Activated naive CD4-positive, alpha-beta T cell treated with anti-CD3 and anti-CD28 coated beads for 36 hours (primary cell): ENCODE measurements at regions not wholly inside any gene's neighbourhood (a gene's known extent, or its start where the extent isn't known, plus 50 kb on each side); places are given as distances from the start of the nearest gene placed in this dataset.
"Not testable (repeated sequence)": the region's sequence is repeated elsewhere in the genome, so short reads cannot be mapped to it uniquely, and the experiment has no call there.

ENCODE experiments used
- CTCF ChIA-PET: fragments of 350-600 bp; sonication (Branson Sonifier 250); formaldehyde crosslinking; loops from one replicate; lab custom pipeline; 2021; ENCODE audit warnings: antibody characterized with exemption; lab: Charles Lee
- DNase-seq: peaks from one replicate; pipeline ENCODE4 v3.0.0-alpha.2; 2020
- H3K27ac Mint-ChIP-seq: one replicate; pipeline ENCODE4 v1.8.0; 2021; ENCODE audit warnings: mild to moderate bottlenecking, mixed read lengths
- H3K27me3 Mint-ChIP-seq: one replicate; pipeline ENCODE4 v1.8.0; 2021; ENCODE audit warnings: low read depth, mixed read lengths
- H3K36me3 Mint-ChIP-seq: one replicate; pipeline ENCODE4 v1.8.0; 2021; ENCODE audit warnings: low read depth, mixed read lengths
- H3K4me1 Mint-ChIP-seq: one replicate; pipeline ENCODE4 v1.8.0; 2021; ENCODE audit warnings: low read depth, mixed read lengths
- H3K4me3 Mint-ChIP-seq: one replicate; pipeline ENCODE4 v1.8.0; 2021; ENCODE audit warnings: mild to moderate bottlenecking, moderate library complexity, mixed read lengths
- H3K9me3 Mint-ChIP-seq: one replicate; pipeline ENCODE4 v1.8.0; 2021; ENCODE audit warnings: mixed read lengths
- intact Hi-C: fragments of 100-400 bp; cut with micrococcal nuclease; formaldehyde crosslinking; loops from one replicate; pipeline ENCODE4 v1.15.1; 2023

DNA sequence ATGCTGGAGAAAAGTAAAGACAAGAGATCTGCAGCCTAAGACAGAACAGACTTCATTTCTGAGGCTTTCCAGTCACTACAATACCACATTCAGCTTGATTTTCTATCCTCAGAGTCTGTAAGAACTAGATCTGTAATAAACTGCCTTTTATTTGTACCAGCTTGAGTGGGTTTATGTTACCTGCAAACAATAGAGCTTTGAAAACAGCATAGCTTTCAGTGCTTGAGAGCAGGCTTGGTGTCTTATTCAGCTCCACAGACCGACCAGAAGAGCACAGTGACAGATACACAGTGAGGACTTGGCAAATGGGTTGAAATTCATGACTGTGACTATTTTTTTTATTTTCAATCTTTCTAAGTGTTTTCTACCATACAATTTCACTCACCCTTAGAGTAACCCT lies 207.8 kb upstream of the OTX2 start:
- no peak for DNase-seq
- Mint-ChIP-seq H3K27me3 (peaks cover 2% of the 10 kb centered on the region), H3K9me3 (peaks cover 5% of the 10 kb centered on the region), H3K36me3 (no peaks in the 10 kb centered on the region), H3K4me3 (no peak overlapping the region), H3K4me1 (no peaks in the 10 kb centered on the region), H3K27ac (no peak overlapping the region)
- CTCF ChIA-PET: no interaction called here
- intact Hi-C loops: no loop called here

DNA sequence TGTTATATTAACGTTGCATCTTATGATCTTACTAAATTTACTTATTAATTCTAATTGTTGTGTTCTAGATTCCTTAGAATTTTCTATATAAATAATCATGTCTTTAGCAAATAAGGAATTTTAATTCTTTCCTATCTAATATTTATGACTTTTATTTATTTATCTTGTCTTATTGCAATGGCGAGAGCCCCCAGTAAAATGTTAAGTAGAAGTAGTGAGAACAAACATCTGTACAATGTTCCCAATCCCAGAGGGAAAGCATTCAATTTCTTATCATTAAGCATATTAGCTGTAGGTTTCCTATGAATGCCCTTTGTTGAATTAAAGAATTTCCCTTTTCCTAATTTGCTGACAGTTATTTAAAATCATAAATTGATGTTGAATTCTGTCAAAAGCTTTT lies 203.7 kb upstream of the OTX2 start:
- H3K4me1 Mint-ChIP-seq: no peaks in the 10 kb centered on the region
- no peak overlapping the region for H3K27ac Mint-ChIP-seq
- CTCF ChIA-PET: no interaction called here
- peaks cover 7% of the 10 kb centered on the region for H3K27me3 Mint-ChIP-seq
- no peak overlapping the region for H3K4me3 Mint-ChIP-seq
- intact Hi-C loops: no loop called here
- H3K36me3 Mint-ChIP-seq: no peaks in the 10 kb centered on the region
- DNase-seq: no peak
- H3K9me3 Mint-ChIP-seq: peaks cover 5% of the 10 kb centered on the region

DNA sequence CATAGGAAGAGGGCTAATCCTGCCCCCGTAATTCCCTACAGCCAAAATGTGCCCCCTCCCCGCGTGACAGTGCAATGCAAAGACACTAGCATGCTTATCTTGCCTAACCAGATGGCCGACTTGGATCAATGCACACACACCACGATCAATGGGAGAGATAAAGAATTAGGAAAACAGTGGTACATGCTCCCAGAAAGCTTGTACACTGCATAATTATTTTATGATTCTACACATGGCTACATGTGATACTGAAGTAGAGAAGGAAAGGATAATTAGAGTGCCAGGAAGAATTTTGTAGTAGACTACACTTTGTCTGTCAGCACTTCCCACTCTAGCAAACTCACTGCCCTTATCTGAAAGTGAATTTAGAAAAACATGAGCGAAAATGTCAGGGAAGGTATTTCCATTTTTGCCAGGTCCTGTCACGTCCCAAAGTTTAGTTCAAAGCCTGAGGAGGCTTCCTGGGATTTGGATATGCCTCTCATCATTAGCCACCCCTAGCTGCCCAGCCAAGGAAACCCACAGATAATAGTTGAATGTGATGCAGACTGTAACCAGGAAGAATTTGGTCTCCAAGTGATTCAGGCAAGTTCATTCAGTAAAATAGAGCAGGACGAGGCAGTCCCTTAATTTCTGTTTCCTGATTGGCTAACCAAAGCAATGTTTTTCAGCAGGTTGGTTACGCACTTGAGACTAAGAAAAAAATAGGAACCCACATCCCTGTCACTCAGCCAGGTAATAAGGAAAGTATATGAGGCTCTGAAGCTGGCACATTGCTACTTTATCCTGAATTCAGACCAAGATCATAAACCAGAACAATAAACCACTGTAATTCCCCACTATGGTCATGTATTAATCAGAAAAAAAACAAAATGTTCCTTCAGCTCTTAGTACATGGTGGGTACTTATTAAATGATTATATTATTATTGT lies 199.6 kb upstream of the OTX2 start:
- Mint-ChIP-seq H3K4me3 (no peak overlapping the region), H3K4me1 (no peaks in the 10 kb centered on the region), H3K27ac (no peak overlapping the region), H3K27me3 (peaks cover 19% of the 10 kb centered on the region), H3K9me3 (peaks cover 5% of the 10 kb centered on the region), H3K36me3 (no peaks in the 10 kb centered on the region)
- DNase-seq: no peak
- CTCF ChIA-PET: interaction anchor here (0.7 kb wide), 1 partner anchor 970 kb away, joined by 5 read pairs; no protein-coding TSS in a partner anchor
- intact Hi-C loops: no loop called here

DNA sequence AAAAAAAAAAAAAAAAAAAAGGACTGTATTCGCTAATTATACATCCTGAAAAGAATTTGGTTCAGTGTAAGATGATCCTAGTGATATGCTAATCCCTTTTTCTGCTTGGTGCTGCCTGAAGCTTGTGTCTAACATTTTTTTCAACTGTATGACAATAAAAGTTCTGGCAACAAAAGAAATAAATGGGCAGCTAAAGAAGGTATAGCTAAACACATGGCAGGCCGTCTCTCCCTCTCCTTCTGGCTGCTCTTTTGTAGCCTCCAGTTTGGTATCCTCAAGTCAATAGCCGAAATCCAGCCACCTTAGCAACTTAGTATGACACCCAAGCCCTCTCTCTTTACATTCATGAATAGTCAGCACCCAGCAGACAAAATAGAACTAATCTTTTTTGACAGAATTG lies 198.3 kb upstream of the OTX2 start:
- H3K27ac Mint-ChIP-seq: no peak overlapping the region
- intact Hi-C loops: no loop called here
- H3K9me3 Mint-ChIP-seq: peaks cover 3% of the 10 kb centered on the region
- H3K4me3 Mint-ChIP-seq: no peak overlapping the region
- H3K4me1 Mint-ChIP-seq: no peaks in the 10 kb centered on the region
- CTCF ChIA-PET: no interaction called here
- peaks cover 18% of the 10 kb centered on the region for H3K27me3 Mint-ChIP-seq
- H3K36me3 Mint-ChIP-seq: no peaks in the 10 kb centered on the region
- DNase-seq: no peak

DNA sequence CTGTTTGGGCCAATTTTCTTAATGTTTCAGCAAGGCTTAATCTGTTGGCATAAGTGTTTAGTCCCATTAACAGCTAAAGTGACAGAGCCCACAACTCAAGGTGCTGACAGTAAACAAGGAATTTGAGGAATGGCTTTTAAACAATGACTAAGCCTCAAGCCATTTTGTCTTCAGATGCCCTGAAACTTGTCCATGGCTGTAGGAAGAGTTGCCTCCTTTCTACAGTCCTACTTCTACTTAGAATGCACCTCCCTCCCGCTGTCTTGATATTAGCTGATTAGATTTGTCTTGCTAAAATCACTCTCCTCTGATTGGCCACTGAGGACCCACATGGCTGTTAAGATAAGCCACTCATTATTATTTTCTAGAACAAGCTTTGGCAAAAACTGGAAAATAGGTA lies 188.4 kb upstream of the OTX2 start:
- no peak for DNase-seq
- intact Hi-C loops: no loop called here
- Mint-ChIP-seq H3K27ac (no peak overlapping the region), H3K36me3 (no peaks in the 10 kb centered on the region), H3K4me1 (no peaks in the 10 kb centered on the region), H3K27me3 (peaks cover 13% of the 10 kb centered on the region), H3K4me3 (no peak overlapping the region), H3K9me3 (no peaks in the 10 kb centered on the region)
- CTCF ChIA-PET: no interaction called here

DNA sequence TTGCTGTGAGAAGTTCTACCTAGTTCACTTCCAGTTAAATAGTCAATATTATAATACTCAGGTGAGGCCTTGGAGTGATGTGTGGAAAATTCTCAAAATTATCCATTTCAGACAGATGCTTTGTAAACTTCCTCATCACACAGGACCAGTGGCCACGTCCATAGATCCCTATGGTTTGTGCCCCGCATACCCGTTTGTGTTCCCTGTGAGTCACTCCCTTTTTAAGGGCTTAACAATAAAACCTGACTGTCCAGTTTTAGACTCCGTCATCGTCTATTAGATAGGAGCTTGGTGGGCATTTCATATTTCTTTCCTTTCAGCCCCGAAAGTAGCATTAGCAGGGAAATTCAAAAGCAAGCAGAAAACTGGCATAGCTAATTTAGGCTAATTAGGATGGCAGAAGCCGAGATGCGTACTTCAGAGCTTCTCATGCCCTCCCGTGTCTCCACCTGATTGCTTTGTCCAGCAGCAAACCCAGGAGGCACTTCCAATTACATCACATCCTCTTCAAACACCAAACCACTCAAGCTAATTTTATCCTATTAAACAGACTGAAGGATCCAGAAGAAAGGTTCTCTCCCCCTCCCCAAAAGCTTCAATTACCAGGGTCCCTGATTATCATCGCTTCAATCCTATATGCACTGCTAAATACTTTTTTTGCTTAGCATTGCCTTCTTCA lies 186.6 kb upstream of the OTX2 start:
- Mint-ChIP-seq H3K27ac (no peak overlapping the region), H3K9me3 (no peaks in the 10 kb centered on the region), H3K27me3 (peaks cover 7% of the 10 kb centered on the region), H3K4me3 (no peak overlapping the region), H3K36me3 (no peaks in the 10 kb centered on the region), H3K4me1 (no peaks in the 10 kb centered on the region)
- CTCF ChIA-PET: no interaction called here
- intact Hi-C loops: no loop called here
- no peak for DNase-seq

DNA sequence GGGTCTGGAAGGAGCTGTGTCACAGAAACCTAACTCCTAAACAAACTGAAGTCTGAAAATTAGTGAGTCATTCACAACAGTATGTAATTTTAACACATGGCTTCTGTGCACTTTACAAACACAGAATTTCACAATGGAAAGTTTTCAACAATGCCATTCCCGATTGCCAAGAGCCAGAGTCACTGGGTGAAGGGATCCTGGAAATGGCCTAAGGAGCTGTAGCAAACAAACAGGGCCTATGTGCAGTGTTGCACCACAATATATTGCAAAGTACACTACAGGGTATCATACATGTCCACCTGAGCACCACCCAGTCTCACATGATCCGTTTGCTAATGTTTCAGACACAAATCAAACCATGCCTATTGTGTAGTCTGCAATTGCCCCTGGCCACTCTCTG lies 184.7 kb upstream of the OTX2 start:
- intact Hi-C loops: no loop called here

DNA sequence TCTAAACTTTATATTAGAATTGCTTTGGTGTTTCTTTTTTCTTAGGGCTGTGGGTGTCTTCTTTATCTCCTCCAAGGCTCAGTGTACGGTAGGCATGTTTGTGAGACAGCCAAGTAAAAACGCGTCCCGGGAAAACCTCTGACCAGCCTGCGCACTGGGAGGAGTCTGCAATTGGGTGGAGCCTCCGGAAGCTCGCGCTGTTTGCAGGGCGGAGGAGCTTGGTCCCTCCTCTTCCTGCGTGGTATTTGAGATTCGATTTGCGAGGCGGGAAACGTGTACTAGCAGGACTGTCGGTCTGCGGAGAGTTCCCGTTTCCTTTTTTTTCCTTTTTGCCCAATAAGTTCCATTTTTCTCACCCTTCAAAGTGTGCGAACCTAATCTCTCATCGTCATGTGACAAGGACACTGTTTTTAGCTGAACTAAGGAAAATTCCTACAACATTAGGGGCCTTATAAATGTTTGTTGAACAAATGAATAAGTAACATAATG lies 182.1 kb upstream of the OTX2 start:
- no peak overlapping the region for H3K27ac Mint-ChIP-seq
- H3K4me1 Mint-ChIP-seq: no peaks in the 10 kb centered on the region
- CTCF ChIA-PET: no interaction called here
- no peaks in the 10 kb centered on the region for H3K27me3 Mint-ChIP-seq
- no peak overlapping the region for H3K4me3 Mint-ChIP-seq
- no peaks in the 10 kb centered on the region for H3K36me3 Mint-ChIP-seq
- intact Hi-C loops: no loop called here
- H3K9me3 Mint-ChIP-seq: no peaks in the 10 kb centered on the region
- no peak for DNase-seq

More for the DNA sequence above, 184.7 kb upstream of the OTX2 start:
- H3K27ac Mint-ChIP-seq: no peak overlapping the region
- no peaks in the 10 kb centered on the region for H3K9me3 Mint-ChIP-seq
- H3K4me3 Mint-ChIP-seq: no peak overlapping the region
- H3K4me1 Mint-ChIP-seq: no peaks in the 10 kb centered on the region
- CTCF ChIA-PET: no interaction called here
- H3K36me3 Mint-ChIP-seq: no peaks in the 10 kb centered on the region
- H3K27me3 Mint-ChIP-seq: peaks cover 5% of the 10 kb centered on the region
- no peak for DNase-seq

DNA sequence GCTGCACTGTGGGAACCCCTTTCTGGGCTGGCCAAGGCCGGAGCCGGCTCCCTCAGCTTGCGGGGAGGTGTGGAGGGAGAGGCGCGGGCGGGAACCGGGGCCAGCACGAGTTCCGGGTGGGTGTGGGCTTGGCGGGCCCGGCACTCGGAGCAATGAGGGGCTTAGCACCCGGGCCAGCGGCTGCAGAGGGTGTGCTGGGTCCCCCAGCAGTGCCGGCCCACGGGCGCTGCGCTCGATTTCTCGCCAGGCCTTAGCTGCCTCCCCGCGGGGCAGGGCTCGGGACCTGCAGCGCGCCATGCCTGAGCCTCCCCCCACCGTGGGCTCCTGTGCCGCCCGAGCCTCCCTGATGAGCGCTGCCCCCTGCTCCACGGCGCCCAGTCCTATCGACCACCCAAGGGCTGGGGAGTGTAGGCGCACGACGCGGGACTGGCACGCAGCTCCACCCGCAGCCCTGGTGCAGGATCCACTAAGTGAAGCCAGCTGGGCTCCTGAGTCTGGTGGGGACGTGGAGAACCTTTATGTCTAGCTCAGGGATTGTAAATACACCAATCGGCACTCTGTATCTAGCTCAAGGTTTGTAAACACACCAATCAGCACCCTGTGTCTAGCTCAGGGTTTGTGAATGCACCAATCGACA lies 180.8 kb upstream of the OTX2 start:
- intact Hi-C loops, H3K4me1 Mint-ChIP-seq, DNase-seq, H3K4me3 Mint-ChIP-seq, H3K9me3 Mint-ChIP-seq, H3K27ac Mint-ChIP-seq, H3K36me3 Mint-ChIP-seq, H3K27me3 Mint-ChIP-seq, CTCF ChIA-PET: not testable (repeated sequence)

DNA sequence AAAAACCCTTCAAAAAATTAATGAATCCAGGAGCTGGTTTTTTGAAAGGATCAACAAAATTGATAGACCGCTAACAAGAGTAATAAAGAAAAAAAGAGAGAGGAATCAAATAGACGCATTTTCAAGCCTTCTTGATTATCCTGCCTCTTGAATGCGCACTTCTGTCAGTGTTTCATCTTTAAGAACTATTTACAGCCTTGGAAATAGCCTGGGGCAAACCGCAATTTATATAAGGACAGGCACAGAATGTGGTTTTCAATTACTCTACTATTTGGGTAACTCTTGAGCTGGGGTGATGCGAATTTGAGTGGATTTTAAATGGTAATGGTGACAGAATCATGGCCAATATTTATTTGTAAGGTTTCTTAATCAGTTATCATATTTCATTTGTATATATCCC lies 179.1 kb upstream of the OTX2 start:
- CTCF ChIA-PET: no interaction called here
- H3K4me1 Mint-ChIP-seq: no peaks in the 10 kb centered on the region
- no peak overlapping the region for H3K4me3 Mint-ChIP-seq
- H3K9me3 Mint-ChIP-seq: no peaks in the 10 kb centered on the region
- DNase-seq: no peak
- intact Hi-C loops: no loop called here
- H3K27me3 Mint-ChIP-seq: no peaks in the 10 kb centered on the region
- no peak overlapping the region for H3K27ac Mint-ChIP-seq
- H3K36me3 Mint-ChIP-seq: no peaks in the 10 kb centered on the region

DNA sequence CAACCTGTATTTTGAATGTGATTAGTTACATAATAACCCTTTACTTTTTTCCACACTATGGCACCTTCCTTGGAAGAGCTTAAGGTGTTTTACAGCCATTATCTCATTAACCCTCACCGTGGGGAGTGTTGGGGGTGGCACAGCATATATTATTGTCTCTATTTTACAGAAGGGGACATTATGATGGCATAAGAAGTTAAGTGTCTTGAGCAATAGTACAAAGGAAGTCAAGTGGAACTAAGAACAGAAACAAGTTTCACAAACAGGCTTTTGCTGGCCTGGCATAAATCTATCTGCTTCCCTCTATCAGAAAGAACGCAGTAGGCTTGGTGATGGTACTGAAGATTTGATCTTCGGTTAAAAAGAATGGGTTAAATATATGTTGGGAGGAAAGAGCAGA lies 169.7 kb upstream of the OTX2 start:
- Mint-ChIP-seq H3K9me3 (no peaks in the 10 kb centered on the region), H3K27ac (no peak overlapping the region), H3K36me3 (no peaks in the 10 kb centered on the region), H3K4me1 (no peaks in the 10 kb centered on the region), H3K27me3 (peaks cover 11% of the 10 kb centered on the region), H3K4me3 (no peak overlapping the region)
- CTCF ChIA-PET: interaction anchor here (0.6 kb wide), 1 partner anchor 66 kb away, joined by 3 read pairs; no protein-coding TSS in a partner anchor
- DNase-seq: no peak
- intact Hi-C loops: no loop called here

DNA sequence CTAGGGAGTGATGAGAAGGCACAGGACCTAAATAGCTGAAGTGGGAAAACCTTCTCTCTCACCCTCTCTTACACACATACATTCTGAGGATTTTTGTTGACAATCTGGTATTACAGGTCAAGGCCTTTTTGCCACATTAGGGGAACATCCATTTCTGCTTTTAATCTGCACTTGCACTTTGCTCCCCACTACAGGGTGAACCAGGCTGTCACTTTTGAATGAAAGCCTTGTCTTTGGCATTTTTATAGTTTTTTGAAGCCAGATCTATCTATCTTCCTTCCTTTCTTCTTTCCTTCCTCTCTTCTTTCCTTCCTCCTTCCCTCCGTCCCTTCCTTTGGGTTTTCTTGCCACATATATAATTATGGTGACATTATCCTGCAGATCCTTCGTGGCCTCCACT lies 165.9 kb upstream of the OTX2 start:
- no peaks in the 10 kb centered on the region for H3K9me3 Mint-ChIP-seq
- intact Hi-C loops: no loop called here
- no peak for DNase-seq

More for the DNA sequence above, 165.9 kb upstream of the OTX2 start:
- Mint-ChIP-seq H3K27ac (no peak overlapping the region), H3K4me3 (no peak overlapping the region), H3K4me1 (no peaks in the 10 kb centered on the region), H3K27me3 (peaks cover 10% of the 10 kb centered on the region), H3K36me3 (no peaks in the 10 kb centered on the region)
- CTCF ChIA-PET: no interaction called here
